Stimulated activated CD4-positive, alpha-beta T cell treated with anti-CD3 and anti-CD28 coated beads, TNF-alpha, amount 100 ng/mL, for 24 hours (primary cell): ENCODE measurements at regions not wholly inside any gene's neighbourhood (a gene's known extent, or its start where the extent isn't known, plus 50 kb on each side); places are given as distances from the start of the nearest gene placed in this dataset.
"Not testable (repeated sequence)": the region's sequence is repeated elsewhere in the genome, so short reads cannot be mapped to it uniquely, and the experiment has no call there.

Experiments
- DNase-seq, 3 experiments: peaks; one replicate each; pipeline ENCODE4 v3.0.0-alpha.2; 2020; ENCODE audit warnings: low read depth in 3 of 3

DNA sequence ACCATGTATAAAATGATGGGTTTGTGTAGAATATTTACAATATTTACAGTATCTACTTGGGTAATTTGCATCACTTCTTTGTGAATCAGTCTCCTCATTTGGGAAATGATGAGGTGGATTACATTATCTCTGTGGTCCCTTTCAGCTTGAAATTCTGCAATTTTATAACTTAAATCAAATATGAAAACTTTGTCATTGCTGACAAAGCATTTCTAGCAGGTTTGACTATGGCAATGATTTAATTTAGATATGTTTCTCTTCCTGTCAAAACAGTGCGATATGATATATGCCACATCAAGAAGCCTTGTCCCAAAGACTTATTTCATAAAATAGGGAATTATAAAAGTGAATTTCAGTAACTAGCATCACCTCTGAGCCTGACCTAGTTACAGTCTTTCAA is 315.8 kb upstream of the MEIS2 start:
- DNase-seq = no peak

DNA sequence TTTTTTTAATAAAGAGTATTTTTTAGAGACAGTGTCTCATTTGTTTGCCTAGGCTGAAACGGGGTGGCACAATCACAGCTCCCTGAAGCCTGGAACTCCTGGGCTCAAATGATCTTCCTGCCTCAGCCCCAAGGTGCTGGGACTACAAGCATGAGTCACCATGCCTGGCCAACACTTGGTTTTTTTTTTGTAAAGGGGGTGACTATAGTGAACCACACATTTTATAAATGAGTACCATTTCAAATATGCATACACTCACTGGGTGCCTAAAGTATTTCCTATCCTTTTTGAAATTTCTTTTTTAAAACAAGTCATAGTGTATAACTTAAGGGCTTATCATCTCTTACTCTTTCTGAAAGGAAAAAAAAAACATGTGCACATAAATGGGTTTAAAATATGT is 325.2 kb upstream of the MEIS2 start:
- no peak for DNase-seq

DNA sequence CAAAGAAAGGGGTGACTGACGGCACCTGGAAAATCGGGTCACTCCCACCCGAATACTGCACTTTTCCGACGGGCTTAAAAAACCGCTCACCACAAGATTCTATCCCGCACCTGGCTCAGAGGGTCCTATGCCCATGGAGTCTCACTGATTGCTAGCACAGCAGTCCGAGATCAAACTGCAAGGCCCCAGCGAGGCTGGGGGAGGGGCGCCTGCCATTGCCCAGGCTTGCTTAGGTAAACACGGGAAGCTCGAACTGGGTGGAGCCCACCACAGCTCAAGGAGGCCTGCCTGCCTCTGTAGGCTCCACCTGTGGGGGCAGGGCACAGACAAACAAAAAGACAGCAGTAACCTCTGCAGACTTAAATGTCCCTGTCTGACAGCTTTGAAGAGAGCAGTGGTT is 327.0 kb upstream of the MEIS2 start:
- not testable (repeated sequence) for DNase-seq

DNA sequence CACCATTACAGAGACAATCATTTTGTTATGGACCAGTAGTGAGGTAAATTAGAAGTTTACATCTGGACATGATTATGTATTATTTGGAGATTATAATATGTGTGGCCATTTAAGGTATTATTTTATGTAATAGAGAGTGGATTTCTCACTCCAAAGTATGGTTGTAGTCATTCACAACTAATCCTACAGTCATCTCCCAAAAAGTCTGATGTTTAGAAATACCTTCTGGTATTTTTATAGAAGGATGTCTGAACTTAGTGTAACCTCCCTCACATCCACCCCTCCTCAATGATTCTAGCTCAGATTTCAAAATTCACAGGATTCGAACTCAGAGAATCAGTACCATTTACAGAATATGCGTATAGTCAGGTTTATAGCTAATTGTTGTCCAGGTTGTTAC is 346.6 kb upstream of the MEIS2 start:
- no peak for DNase-seq

DNA sequence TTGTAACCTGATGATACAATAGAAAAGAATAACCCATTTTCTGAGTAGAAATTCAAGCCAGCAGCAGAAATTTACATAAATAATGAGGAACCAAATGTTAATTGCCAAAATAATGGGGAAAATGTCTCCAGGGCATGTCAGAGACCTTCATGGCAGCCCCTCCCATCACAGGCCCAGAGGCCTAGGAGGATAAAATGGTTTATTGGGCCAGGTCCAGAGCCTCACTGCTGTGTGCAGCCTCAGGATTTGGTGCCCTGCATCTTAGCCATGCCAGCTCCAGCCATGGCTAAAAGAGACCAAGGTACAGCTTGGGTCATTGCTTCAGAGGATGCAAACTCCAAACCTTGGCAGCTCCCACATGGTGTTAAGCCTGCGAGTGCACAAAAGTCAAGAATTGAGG is 352.1 kb upstream of the MEIS2 start:
- DNase-seq = no peak

DNA sequence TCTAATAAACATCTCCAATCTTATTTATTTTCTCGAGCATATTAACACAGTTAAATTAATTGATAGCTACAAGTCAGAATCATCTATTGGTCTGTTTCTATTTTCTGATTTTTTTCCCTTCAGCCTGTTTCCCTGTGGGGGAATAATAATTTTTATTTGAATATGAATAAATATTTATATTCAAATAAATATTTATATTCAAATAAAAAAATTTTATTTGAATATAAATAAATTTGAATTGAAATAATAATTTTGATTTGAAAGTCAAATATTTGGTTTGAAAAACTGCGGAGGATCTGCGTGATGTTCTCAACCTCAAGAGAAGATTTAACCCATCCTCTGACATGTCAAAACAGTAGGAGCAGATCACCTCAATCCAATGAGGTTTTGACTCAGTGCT is 380.1 kb upstream of the MEIS2 start:
- DNase-seq = no peak

DNA sequence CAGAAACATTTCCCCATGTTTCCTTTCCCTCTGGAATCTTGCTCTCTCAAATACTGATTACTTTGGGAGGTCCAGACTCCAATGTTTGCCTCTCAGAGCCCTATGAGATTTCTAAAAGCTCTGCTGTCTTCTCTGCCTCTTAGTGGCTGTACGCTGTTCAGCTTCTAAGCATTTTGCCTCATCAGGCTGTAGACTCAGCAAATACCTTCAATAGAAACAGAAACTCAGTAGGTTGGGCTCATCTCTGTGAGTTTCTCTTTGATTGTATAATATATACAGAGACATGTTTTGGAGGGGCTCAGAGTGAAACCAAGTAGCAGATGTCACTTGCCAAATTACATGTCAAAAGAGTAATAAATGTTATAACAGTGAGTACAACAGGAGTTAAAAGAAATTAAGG is 380.8 kb upstream of the MEIS2 start:
- no peak for DNase-seq

DNA sequence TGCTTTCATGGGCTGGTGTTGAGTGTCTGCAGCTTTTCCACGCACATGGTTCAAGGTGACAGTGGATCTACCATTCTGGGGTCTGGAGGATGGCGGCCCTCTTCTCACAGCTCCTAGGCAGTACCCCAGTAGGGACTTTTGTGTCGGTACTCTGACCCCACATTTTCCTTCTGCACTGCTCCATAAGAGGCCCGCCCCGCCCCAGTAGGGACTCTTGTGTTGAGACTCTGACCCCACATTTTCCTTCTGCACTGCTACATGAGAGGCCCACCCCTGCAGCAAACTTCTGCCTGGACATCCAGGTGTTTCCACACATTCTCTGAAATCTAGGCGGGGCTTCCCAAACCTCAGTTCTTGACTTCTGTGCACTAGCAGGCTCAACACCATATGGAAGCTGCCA is 383.4 kb upstream of the MEIS2 start:
- no peak for DNase-seq

DNA sequence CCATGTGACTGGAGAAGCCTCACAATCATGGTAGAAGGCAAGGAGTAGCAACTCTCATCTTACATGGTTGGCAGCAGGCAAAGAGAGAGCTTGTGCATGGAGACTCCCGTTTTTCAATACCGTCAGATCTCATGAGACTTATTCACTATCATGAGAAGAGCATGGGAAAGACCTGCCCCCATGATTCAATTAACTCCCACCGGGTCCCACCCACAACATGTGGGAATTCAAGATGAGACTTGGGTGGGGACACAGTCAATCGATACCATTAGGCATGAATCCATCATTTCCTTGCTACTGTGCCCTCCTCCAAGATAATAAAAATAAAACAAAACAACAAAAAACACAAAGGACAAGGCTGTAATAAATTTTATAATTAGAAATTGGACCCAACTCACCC is 384.7 kb upstream of the MEIS2 start:
- DNase-seq = no peak

DNA sequence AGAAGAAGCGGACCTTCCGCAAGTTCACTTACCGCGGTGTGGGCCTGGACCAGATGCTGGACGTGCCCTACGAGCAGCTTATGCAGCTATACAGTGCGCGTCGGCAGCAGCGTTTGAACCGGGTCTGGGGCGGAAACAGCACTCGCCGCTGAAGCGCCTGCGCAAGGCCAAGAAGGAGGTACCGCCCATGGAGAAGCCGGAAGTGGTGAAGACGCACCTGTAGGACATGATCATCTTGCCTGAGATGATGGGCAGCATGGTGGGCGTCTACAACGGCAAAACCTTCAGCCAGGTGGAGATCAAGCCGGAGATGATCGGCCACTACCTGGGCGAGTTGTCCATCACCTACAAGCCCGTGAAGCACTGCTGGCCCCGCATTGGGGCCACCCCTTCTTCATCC is 390.4 kb upstream of the MEIS2 start:
- no peak for DNase-seq

DNA sequence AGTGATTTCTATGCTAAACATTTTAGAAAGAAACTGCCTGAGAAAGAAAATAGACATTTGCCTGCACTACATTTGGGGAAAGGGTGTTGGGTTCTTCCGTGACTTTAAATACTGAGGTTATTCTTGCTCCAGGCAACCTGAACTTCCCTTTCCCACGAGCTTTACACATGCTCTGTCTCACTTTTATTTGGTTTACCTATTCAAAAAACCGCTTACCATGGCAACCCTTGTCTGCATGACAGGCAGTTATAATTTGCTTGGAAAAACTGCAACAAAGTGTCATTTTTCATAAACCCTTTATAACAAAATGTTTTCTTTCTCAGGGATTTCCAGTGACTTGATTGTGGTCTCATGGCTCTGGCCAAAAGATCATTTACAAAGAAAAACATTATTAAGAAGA is 416.3 kb upstream of the MEIS2 start:
- no peak for DNase-seq

DNA sequence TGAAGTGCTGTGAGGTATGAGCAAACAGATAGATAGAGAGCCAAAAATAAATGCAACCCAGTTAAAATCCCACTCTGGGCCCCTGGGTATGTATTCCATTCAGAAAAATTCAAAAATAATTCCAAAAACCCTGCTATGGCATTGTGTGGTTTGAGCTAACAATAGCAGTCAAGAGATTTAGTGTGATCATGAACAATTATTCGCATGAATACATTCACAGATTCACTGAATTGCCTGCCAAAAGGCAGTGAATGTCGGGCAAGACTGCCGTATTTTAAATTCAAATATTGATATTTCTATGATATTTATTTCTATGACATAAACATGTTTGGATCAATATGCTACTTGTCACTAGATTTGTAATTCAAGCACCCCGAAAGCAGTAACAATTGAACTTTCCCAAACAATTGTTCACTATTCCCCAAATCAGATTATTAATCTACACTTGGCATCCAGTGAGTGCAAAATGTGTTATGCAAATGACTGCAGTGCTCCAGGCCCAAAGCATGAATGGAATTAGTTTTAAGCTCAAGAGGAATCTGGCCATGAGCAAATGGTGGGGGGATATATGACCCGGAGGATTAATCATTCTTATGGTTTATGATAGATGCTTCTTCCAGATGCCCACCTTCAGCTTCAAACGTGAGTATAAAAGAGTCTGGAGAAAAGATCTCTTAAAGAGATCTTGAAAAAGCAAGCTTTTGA is 417.0 kb upstream of the MEIS2 start:
- DNase-seq = no peak

DNA sequence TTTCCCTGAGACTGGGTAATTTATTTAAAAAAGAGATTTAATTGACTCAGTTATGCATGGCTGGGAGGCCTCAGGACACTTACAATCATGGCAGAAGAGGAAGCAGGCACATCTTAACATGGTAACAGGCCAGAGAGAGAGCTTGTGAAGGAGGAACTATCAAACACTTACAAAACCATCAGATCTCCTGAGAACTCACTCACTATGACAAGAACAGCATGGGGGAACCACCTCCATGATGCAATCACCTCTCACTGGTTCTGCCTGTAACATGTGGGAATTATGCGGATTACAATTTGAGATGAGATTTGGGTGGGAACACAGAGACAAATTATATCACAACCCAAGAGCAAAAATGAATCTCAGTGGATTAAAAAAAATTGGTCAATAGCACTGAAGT is 416.0 kb upstream of the TMCO5A start:
- DNase-seq = no peak

DNA sequence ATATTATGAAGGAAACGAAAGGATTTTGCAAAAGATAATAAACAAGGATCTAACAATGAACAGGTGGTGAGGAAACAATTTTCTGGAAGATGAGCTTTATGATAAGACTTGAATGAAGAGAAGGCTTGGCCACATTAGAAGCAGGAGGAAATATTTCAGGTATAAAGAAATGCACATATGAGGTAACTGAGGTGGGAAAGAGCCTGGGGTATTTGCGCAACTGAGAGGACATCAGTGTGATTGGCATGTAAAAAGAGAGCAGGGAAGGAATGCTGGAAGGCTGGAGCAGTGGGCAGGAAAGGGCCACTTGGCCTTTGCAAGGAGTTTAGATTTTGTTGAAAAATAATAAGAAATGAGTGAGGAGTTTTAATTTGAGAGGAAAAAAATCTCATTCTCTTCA is 414.4 kb upstream of the TMCO5A start:
- DNase-seq = no peak

DNA sequence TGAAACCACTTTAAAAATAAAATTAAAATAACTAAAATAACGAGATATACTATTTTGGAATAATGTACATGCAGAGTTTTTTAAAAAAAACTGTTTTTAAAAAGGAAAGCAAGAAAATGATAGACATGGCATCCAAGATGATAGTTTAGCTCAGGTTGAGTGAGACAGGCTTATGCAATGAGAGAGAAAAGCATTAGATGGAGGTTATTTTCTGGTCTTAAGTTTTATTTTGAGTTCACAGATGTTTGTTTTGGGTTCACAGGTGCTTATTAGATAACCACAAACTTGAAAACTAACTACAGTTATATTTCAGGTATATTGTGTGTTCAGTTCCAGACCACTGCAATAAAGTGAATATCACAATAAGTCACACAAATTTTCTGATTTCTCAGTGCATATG is 413.6 kb upstream of the TMCO5A start:
- no peak for DNase-seq

DNA sequence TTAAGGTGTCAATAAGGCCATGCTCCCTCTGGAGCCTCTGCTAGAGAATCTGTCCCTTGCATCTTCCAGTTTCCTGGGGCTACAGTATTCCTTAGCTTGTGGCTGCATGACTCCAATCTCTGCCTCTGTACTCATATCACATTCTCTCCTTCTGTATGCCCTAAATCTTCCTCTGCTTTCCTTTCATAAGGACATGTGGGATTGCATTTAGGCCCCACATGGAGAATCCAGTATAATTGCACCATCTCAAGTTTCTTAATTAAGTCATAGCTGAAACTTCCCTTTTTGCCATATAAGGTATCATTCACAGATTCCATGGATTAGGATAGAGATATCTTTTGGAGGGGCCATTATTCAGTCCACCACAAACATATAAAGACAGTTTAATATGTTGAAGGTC is 409.8 kb upstream of the TMCO5A start:
- no peak for DNase-seq

DNA sequence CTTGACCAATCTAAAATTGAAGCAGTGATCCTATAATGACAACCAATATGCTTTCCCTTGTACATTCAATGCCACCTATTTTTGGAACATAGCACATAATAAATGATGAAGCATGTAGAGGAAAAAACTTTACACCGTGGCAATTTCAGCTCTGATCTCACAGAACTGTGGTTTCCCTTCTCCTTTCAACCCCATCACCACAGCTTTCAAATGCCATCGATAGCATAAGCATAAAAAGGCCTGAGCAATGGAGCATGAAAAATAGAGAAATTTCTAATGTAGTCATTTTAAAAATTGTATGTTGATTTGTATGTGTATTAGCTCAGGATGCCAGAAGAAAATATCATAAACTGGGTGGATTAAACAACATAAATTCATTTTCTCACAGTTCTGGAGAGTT is 406.0 kb upstream of the TMCO5A start:
- no peak for DNase-seq

DNA sequence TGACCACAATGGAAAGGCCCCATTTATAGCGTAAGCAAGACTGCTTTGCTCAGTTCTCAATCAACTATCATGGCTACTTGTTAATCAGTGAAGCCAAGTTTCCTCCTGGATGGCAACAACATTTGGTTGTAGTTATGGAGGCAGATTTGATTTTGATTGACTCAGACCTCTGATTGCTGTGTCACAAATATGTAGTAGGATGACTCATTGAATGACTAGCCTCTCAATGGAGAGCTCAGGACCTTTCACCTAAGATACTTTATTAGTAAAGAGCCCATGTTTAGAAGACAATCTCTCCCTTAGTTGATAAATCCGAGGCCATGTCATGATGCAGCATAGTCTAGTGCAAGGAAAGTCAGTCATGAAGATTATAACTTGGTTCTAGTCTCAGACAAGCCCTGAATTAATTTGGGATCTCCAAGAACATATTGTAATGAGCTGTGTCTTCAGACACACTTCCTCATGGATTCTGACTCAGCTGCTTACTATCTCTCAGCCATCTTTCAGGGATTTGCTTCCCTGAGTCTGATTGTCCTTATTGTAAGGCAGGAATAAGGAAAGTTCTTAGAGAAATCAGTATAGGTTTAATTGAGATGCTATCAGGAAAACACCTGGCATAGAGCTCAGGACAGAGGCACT is 397.4 kb upstream of the TMCO5A start:
- no peak for DNase-seq

DNA sequence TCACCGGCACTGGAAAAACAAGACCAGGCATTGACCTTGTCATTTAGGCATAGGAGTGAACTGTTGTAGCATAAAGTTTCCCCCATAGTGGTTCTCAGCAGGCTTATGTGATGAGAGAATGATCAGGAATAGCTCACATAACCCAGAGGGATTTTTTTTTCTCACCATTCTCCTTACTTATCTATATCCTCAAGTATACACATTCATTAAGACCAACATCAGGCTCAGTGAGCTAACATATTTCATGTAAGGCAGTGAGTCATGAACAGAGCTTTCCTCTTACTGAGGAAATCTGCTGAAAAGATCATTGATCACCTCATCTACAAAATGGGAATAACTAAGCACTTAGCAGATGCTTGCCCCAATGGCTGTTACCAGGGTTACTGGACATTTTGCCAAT is 396.6 kb upstream of the TMCO5A start:
- DNase-seq = no peak

DNA sequence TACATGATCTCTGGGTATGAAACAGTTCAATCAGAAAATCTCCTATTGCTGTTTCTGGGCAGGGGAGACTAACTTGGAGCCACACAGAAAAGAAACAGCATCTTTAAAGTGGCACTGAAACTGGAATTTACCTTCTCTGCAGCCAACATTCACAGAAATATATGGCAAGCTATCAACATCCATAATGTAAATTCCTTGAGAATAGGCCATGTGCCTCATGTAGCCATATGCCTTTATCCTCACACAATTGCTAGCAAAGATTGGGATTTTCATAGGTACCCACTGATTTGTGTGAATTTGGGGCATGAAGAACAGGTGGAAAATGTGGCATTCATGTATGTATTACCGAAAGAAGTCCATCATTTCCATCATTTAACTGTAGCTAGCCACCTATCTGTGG is 386.3 kb upstream of the TMCO5A start:
- no peak for DNase-seq

DNA sequence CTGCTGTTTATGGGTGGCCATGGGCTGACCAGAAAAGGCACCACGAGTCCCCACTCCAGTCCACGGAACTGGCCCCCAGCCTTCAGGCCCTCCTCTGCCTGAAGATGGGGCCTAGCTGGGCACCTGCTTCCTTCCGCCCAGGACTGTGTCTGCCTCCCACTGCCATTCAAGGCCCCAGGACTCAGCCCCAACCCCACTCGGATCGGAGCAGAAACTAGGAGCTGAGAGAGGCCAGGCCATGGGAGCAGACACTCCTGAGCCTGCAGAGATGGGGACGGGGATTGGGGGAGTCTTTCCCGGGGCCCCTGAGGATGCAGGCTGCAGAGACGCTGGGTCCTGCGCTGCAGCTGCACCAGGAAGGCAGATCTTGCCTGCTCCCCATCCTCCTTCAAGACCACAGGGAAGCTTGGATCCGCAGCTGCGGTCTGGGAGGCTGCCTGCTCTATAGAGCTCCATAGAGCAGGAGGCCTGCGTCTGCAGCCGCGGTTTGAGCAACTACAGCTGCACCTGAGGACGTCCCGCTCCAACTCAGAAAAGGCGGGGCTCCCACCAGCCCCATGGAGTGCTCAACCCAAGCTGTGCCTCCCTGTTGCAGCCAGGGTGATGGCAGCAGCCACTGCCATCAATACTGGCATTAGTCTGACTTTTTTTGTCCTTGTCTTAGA is 383.9 kb upstream of the TMCO5A start:
- DNase-seq = no peak

DNA sequence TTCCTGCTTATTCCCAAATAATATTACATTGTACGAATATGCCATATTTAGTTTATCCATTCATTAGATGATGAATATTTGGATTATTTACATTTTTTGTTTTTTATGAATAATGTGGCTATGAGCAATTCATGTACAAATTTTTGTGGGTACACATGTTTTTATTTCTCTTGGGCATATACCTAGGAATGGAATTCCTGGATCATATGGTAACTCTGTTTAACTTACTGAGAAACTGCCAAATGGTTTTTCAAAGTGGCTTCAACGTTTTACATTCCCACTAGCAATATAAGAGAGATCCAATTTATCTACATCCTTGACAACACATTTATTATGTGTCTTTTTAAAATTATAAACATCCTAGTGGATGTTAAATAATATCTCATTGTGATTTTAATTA is 362.0 kb upstream of the TMCO5A start:
- no peak for DNase-seq

DNA sequence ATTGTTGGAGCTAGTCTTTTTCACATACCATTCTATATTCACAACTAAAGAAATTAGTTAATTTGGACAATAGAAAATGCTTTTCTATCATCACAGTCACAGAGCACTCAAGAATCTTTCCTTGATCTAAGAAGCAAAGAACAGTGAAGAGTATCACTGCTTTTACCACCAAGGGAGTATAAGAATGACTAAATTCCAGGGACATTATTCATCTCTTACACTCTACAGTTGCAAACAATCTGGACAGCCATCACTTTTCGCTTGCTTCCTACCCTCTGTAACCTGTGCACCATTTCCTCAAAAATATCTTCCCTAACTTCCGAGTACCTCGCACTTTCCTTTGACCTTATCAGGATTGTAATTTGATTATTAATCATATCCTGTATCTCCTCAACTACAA is 359.5 kb upstream of the TMCO5A start:
- no peak for DNase-seq

DNA sequence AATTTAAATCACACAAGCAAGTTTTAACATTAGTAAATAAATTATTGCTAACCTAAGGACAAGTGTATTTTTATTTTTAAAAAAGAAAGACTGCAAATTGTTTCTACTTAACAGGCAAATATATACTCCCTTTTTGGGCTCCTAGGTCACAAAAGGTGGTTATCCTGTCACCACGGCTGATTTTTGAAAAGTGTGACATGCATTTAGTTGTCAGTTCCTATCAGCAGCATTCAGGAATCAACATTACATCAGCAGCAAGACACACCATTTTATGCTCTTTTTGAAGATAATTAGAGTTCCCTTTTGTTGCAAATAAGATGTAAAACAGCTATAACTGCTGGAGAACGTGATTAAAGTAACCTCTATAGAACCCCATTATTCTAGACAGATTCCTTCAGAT is 357.5 kb upstream of the TMCO5A start:
- DNase-seq = no peak
